ENCODE measurements at regions not wholly inside any gene's neighbourhood (a gene's known extent, or its start where the extent isn't known, plus 50 kb on each side); places are given as distances from the start of the nearest gene placed in this dataset.
"Not testable (repeated sequence)": the region's sequence is repeated elsewhere in the genome, so short reads cannot be mapped to it uniquely, and the experiment has no call there.

GRCh38 chr3:196141052-196141865, 59.4 kb upstream of the TFRC start:
- no peak for TF ChIP-seq CTCF (IDR thresholded peaks at IDR 0.05)
- ATAC-seq (ENCODE audit: low FRiP score) (no peak), DNase-seq (ENCODE audit: low spot score) (no peak)

DNA sequence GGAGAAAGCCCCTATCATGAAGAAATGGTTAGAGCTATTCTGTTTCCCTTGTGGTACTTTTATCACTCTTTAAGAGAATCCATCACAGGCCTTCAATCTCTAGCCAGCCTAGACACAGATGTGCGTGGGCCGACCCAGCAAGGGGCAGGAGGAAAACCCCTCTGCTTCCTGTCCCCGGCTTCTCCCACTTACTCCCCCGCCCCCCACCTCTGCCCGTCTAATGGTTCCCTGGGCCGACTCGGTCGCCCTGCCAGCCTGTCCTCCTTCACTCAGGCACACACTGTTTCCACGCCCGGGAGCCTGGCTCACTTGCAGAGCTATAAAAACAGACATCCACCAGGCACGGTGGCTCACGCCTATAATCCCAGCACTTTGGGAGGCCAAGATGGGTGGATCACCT, 58.3 kb upstream of the TFRC start:
- no peak for DNase-seq (ENCODE audit: low spot score)
- no peak for TF ChIP-seq CTCF (IDR thresholded peaks at IDR 0.05)
- no peak for ATAC-seq (ENCODE audit: low FRiP score)

DNA sequence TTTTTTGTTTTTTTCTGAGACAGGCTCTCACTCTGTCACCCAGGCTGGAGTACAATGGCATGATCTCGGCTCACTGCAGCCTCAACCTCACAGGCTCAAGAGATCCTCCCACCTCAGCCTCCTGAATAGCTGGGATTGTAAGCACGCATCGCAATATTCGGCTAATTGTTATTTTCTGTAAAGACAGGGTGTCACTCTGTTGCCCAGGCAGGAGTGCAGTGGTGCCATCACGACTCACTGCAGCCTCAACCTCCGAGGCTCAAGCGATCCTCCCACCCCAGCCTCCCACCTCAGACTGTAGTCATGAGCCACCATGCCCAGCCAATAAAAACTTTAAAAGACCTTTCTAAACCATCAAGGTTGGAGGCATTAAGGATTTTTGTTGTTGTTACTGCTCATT, 57.4 kb upstream of the TFRC start:
- DNase-seq (ENCODE audit: low spot score) (no peak), ATAC-seq (ENCODE audit: low FRiP score) (no peak)
- no peak for TF ChIP-seq CTCF (IDR thresholded peaks at IDR 0.05)

DNA sequence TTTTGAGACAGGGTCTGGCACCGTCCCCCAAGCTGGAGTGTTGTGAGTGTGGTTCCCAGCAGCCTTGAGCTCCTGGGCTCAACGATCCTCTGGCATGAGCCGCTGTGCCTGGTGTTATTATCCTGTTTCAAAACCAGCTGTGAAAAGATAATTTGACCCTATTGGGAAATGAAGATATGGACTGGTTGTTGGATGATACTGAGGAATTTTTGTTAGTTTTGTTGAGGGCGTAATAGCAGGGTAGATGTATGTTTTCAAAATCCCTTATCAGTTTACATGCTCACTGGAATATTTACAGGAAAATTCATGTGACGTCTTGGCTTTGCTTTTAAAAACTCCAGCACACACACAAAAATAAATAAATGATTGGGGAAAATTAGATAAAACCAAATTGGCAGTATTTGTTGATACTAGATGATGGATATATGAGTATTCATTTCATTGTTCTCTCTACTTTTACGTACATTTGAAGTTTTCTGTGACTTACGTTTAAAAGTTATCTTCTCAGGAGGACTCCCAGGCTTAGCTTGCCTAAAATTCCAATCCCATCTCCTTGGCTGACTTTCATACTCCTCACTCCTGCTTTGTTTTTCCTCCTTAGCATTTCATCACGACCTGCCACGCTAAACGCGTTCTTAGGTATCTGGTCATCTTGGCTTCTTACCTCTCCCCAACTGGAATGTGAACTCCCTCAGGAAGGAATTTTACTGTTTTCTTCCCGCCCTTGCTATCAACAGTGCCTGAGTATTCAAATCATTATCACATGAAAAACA, 56.8 kb upstream of the TFRC start:
- DNase-seq (ENCODE audit: low spot score) (no peak), ATAC-seq (ENCODE audit: low FRiP score) (peak; percentile 69)
- TF ChIP-seq CTCF (IDR thresholded peaks at IDR 0.05), result no peak

DNA sequence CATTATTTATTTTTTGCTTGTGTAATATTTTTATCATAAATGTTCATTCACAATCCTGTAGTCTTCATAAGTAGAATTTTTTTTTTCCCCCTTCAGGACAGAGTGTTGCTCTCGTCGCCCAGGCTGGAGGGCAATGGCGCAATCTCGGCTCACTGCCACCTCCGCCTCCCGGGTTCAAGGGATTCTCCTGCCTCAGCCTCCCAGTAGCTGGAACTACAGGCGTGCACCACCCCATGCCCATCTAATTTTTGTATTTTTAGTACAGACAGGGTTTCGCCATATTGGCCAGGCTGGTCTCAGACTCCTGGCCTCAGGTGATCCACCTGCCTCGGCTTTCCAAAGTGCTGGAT, 54.7 kb upstream of the TFRC start:
- not testable (repeated sequence) for ATAC-seq (ENCODE audit: low FRiP score); DNase-seq (ENCODE audit: low spot score)

GRCh38 chr3:196135693-196136639, 54.1 kb upstream of the TFRC start:
- no peak for TF ChIP-seq CTCF (IDR thresholded peaks at IDR 0.05)
- ATAC-seq (ENCODE audit: low FRiP score), result peak; percentile 86
- DNase-seq (ENCODE audit: low spot score), result no peak

GRCh38 chr3:196134691-196135090, 52.8 kb upstream of the TFRC start:
- TF ChIP-seq CTCF (IDR thresholded peaks at IDR 0.05), result no peak
- ATAC-seq (ENCODE audit: low FRiP score), result no peak
- DNase-seq (ENCODE audit: low spot score), result no peak

DNA sequence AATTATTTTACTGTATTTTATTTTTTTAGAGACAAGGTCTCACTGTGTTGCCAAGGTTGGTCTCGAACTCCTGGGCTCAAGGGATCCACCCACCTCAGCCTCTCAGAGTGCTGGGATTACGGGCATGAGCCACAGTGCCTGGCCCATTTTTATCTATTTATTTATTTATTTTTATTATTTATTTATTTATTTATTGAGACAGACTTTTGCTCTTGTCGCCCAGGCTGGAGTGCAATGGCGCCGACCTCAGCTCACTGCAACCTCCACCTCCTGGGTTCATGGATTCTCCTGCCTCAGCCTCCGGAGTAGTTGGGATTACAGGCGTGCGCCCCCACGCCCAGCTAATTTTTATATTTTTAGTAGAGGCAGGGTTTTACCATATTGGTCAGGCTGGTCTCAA, 52.0 kb upstream of the TFRC start:
- ATAC-seq (ENCODE audit: low FRiP score); DNase-seq (ENCODE audit: low spot score): not testable (repeated sequence)

Data from omental fat pad (tissue), 3 donors.